B cell (primary cell): ENCODE measurements at regions not wholly inside any gene's neighbourhood (a gene's known extent, or its start where the extent isn't known, plus 50 kb on each side); places are given as distances from the start of the nearest gene placed in this dataset.

Source experiments
- ATAC-seq: fragments of 200-7000 bp; cut with Tn5 transposase; one replicate; pipeline ENCODE4 v1.10.0; 2021; ENCODE audit warnings: low read depth, mild to moderate bottlenecking, moderate number of reproducible peaks, moderate library complexity
- CTCF ChIA-PET: fragments of 350-600 bp; sonication (Branson Sonifier 250); formaldehyde crosslinking; loops from one replicate; lab custom pipeline; 2021; ENCODE audit warnings: antibody characterized with exemption, inconsistent platforms; lab: Charles Lee
- POLR2A ChIA-PET: fragments of 350-600 bp; sonication (Branson Sonifier 250); formaldehyde crosslinking; loops from one replicate; lab custom pipeline; 2021; ENCODE audit warnings: antibody characterized with exemption; lab: Charles Lee
- DNase-seq: peaks from one replicate; pipeline ENCODE4 v3.0.0; 2013
- H2AFZ ChIP-seq: 2 replicates; pipeline ENCODE4 v1.6.1; 2012; ENCODE audit warnings: mild to moderate bottlenecking, low read depth, low read length; ENCODE audit not compliant: insufficient read depth, poor library complexity, severe bottlenecking
- H3K27ac ChIP-seq, 2 donors: 1 replicate in 1 of 2; 2 replicates in 1 of 2; pipeline ENCODE4 v1.5.1; 2012 to 2013; ENCODE audit warnings: low read length in 2 of 2, mild to moderate bottlenecking in 2 of 2, moderate library complexity in 1 of 2
- H3K27me3 ChIP-seq, 4 experiments: fragments of 200-600 bp in 1 of 4; sonication (generic) in 1 of 4; replicated peaks in 1 of 4; 1 replicate in 2 of 4; 2 replicates in 2 of 4; pipeline versions ENCODE4 v1.6.1 to v1.7.0; 2013 to 2016; ENCODE audit warnings: low read length in 3 of 4, mild to moderate bottlenecking in 2 of 4, mixed read lengths in 1 of 4, moderate library complexity in 1 of 4; ENCODE audit not compliant: insufficient read depth in 4 of 4, control insufficient read depth in 3 of 4; ENCODE audit errors: control extremely low read depth in 1 of 4
- H3K36me3 ChIP-seq, 2 experiments: replicated peaks in 1 of 2; 1 replicate in 1 of 2; 2 replicates in 1 of 2; pipeline versions ENCODE4 v1.6.1 to v1.7.1; 2013; ENCODE audit warnings: low read length in 1 of 2; ENCODE audit not compliant: insufficient read depth in 2 of 2, control insufficient read depth in 1 of 2; ENCODE audit errors: control extremely low read depth in 1 of 2, extremely low read depth in 1 of 2
- H3K4me1 ChIP-seq, 2 donors: fragments of 200-600 bp in 1 of 2; sonication (generic) in 1 of 2; 1 replicate in 1 of 2; 2 replicates in 1 of 2; pipeline versions ENCODE4 v1.5.1 to v1.6.1; 2013 to 2017; ENCODE audit warnings: low read length in 2 of 2; ENCODE audit not compliant: control insufficient read depth in 2 of 2, insufficient read depth in 2 of 2
- H3K4me2 ChIP-seq: replicated peaks from 2 replicates; pipeline ENCODE3; 2012; ENCODE audit warnings: mild to moderate bottlenecking, low read depth, low read length; ENCODE audit not compliant: poor library complexity, severe bottlenecking
- H3K4me3 ChIP-seq, 5 experiments: fragments of 200-600 bp in 1 of 5; sonication (generic) in 1 of 5; 1 replicate in 3 of 5; 2 replicates in 2 of 5; pipeline versions ENCODE4 v1.5.1 to v1.7.0; 2011 to 2016; ENCODE audit warnings: low read length in 4 of 5, mild to moderate bottlenecking in 4 of 5, low read depth in 2 of 5, control low read depth in 1 of 5, moderate library complexity in 1 of 5; ENCODE audit not compliant: insufficient read depth in 1 of 5; ENCODE audit errors: control extremely low read depth in 1 of 5, extremely low read depth in 1 of 5
- H3K79me2 ChIP-seq: fragments of 200-600 bp; sonication (generic); one replicate; pipeline ENCODE4 v1.6.0; 2016; ENCODE audit warnings: low read length; ENCODE audit not compliant: control insufficient read depth, insufficient read depth
- H3K9ac ChIP-seq: fragments of 200-600 bp; sonication (generic); 2 replicates; pipeline ENCODE4 v1.6.1; 2017; ENCODE audit warnings: mild to moderate bottlenecking, low read length, moderate library complexity
- H3K9me3 ChIP-seq, 3 donors: one replicate each; pipeline versions ENCODE4 v1.6.1 to v1.7.1; 2013; ENCODE audit warnings: low read length in 2 of 3; ENCODE audit not compliant: control insufficient read depth in 2 of 3, insufficient read depth in 1 of 3; ENCODE audit errors: control extremely low read depth in 1 of 3
- H4K20me1 ChIP-seq: 2 replicates; pipeline ENCODE4 v1.6.0; 2012; ENCODE audit warnings: mild to moderate bottlenecking, low read length; ENCODE audit not compliant: insufficient read depth, control insufficient read depth, poor library complexity, severe bottlenecking
- H3K27ac Mint-ChIP-seq: one replicate; pipeline ENCODE4 v1.8.0; 2021; ENCODE audit warnings: mixed read lengths
- H3K27me3 Mint-ChIP-seq: one replicate; pipeline ENCODE4 v1.8.0; 2021; ENCODE audit warnings: mixed read lengths
- H3K4me1 Mint-ChIP-seq: one replicate; pipeline ENCODE4 v1.8.0; 2021; ENCODE audit warnings: mixed read lengths
- H3K4me3 Mint-ChIP-seq: one replicate; pipeline ENCODE4 v1.8.0; 2021; ENCODE audit warnings: mixed read lengths
- H3K9me3 Mint-ChIP-seq: one replicate; pipeline ENCODE4 v1.8.0; 2022; ENCODE audit warnings: mixed read lengths; ENCODE audit not compliant: insufficient read depth
- CTCF ChIP-seq: fragments of 200-600 bp; IDR thresholded peaks from one replicate; pipeline ENCODE4 v1.8.0; 2022; ENCODE audit warnings: antibody characterized with exemption, mild to moderate bottlenecking
- EZH2 ChIP-seq: IDR thresholded peaks from 2 replicates; pipeline ENCODE4 v1.6.1; 2012; ENCODE audit warnings: borderline replicate concordance, low read depth, mild to moderate bottlenecking, moderate library complexity, low read length; ENCODE audit not compliant: insufficient read depth, poor library complexity, severe bottlenecking
- WGBS: methylation state at CpG from one replicate; pipeline ENCODE4 v1.1.5; 2013; ENCODE audit warnings: missing lambda C conversion rate; ENCODE audit not compliant: insufficient coverage; 5-methylcytosine and 5-hydroxymethylcytosine counted together
- intact Hi-C: fragments of 100-400 bp; cut with micrococcal nuclease; formaldehyde crosslinking; loops from one replicate; pipeline ENCODE4 v1.10.0; 2022

- Histone ChIP-seq H3K4me2 (no peak overlapping the region), H3K27ac (no peak overlapping the region), H3K36me3 (no peaks in the 10 kb centered on the region), H3K9me3 (peaks cover 0 to 9% (median 3%) of the 10 kb centered on the region in 3 donors), H3K27me3 (no peaks in the 10 kb centered on the region), H3K4me3 (no peak overlapping the region), H3K4me1 (no peaks in the 10 kb centered on the region), H2AFZ (no peak overlapping the region), H3K79me2 (no peaks in the 10 kb centered on the region), H3K9ac (no peak overlapping the region), H4K20me1 (no peaks in the 10 kb centered on the region)
- H3K27me3 Mint-ChIP-seq, result no peaks in the 10 kb centered on the region
- ChIA-PET CTCF (no interaction called here), POLR2A (no interaction called here)
- no peaks in the 10 kb centered on the region for H3K4me1 Mint-ChIP-seq
- H3K9me3 Mint-ChIP-seq, result peaks cover 4% of the 10 kb centered on the region
- ATAC-seq (no peak), DNase-seq (no peak)
- H3K4me3 Mint-ChIP-seq, result no peak overlapping the region
- intact Hi-C loops, result no loop called here
- WGBS, result no CpG with 5 or more reads among the region's 2 CpGs
- H3K27ac Mint-ChIP-seq, result no peak overlapping the region
- TF ChIP-seq CTCF (no peak), EZH2 (no peak)
Measured at GRCh38 chr16:64174327-64174726, 947.5 kb downstream of the CDH11 start.

DNA sequence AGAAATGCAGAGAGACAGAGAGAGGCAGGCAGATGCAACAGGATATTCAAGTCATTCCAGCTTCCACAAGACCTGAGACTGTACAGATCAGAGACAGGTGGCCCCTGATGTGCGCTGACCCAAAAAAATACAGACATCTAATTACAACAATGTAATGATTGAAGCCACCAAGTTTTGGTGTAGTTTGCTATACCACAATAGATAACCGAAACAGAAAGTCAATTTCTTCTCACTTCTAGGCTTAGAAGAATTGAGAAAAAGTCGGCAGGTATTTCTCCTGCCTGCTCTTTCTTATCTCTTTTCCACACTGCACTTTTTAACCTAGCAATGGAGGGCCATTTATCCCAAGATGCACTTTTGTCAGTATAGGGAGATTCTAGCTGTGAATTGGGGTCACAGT is 949.2 kb downstream of the CDH11 start:
- H3K4me1 Mint-ChIP-seq, result no peaks in the 10 kb centered on the region
- no peak for ATAC-seq

More for the DNA sequence above, 949.2 kb downstream of the CDH11 start:
- WGBS, result 100% methylated on average over 1 of the region's 3 CpGs
- POLR2A ChIA-PET, result no interaction called here
- Mint-ChIP-seq H3K4me3 (no peak overlapping the region), H3K27ac (no peak overlapping the region), H3K9me3 (peaks cover 2% of the 10 kb centered on the region), H3K27me3 (no peaks in the 10 kb centered on the region)
- Histone ChIP-seq H3K9ac (no peak overlapping the region), H3K4me3 (no peak overlapping the region), H3K27me3 (no peaks in the 10 kb centered on the region), H3K79me2 (no peaks in the 10 kb centered on the region), H3K36me3 (no peaks in the 10 kb centered on the region), H3K4me2 (no peak overlapping the region), H3K4me1 (no peaks in the 10 kb centered on the region), H4K20me1 (no peaks in the 10 kb centered on the region), H3K9me3 (no peaks in the 10 kb centered on the region), H2AFZ (no peak overlapping the region), H3K27ac (no peak overlapping the region)
- no peak for DNase-seq
- TF ChIP-seq EZH2 (no peak), CTCF (no peak)
- intact Hi-C loops, result no loop called here
- CTCF ChIA-PET, result interaction anchor here (0.7 kb wide), 1 partner anchor 588 kb away, joined by 3 read pairs; no protein-coding TSS in a partner anchor
